ENCODE measurements at regions not wholly inside any gene's neighbourhood (a gene's known extent, or its start where the extent isn't known, plus 50 kb on each side); places are given as distances from the start of the nearest gene placed in this dataset.

DNA sequence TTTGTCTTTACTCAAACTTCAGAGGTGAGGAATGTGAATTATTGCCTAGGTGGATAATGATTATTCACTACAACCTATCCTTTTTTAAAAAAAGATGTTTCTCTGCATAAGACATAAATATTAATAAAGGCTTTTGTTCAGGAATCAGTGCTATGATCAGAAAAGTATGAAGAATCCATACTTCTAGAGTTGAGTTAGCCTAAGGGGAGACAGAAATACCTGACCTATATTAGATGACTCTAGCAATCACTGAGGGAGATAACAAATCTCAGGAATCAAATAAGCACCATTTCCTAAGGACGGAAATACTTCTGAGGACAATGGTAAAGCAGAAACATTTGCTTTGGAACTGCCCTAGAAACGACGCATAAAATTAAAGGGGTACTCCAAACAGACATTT is 763.8 kb downstream of the GBE1 start:
- TF ChIP-seq POLR2A (IDR thresholded peaks at IDR 0.05), result no peak
- TF ChIP-seq, protein P1, sequence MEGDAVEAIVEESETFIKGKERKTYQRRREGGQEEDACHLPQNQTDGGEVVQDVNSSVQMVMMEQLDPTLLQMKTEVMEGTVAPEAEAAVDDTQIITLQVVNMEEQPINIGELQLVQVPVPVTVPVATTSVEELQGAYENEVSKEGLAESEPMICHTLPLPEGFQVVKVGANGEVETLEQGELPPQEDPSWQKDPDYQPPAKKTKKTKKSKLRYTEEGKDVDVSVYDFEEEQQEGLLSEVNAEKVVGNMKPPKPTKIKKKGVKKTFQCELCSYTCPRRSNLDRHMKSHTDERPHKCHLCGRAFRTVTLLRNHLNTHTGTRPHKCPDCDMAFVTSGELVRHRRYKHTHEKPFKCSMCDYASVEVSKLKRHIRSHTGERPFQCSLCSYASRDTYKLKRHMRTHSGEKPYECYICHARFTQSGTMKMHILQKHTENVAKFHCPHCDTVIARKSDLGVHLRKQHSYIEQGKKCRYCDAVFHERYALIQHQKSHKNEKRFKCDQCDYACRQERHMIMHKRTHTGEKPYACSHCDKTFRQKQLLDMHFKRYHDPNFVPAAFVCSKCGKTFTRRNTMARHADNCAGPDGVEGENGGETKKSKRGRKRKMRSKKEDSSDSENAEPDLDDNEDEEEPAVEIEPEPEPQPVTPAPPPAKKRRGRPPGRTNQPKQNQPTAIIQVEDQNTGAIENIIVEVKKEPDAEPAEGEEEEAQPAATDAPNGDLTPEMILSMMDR (IDR thresholded peaks at IDR 0.05), result no peak

Data from tibial nerve (tissue), 3 donors.